ENCODE measurements at regions not wholly inside any gene's neighbourhood (a gene's known extent, or its start where the extent isn't known, plus 50 kb on each side); places are given as distances from the start of the nearest gene placed in this dataset.

- TF ChIP-seq CUX1 (IDR thresholded peaks at IDR 0.05; ENCODE audit: insufficient replicate concordance, low read depth, low read length) (no peak), IRF5 (IDR thresholded peaks at IDR 0.05; ENCODE audit: borderline replicate concordance) (no peak), ZNF274 (IDR thresholded peaks at IDR 0.05; ENCODE audit: insufficient read depth, insufficient read length) (no peak), STAT1 (conservative IDR thresholded peaks at IDR 0.05) (no peak), E4F1 (IDR thresholded peaks at IDR 0.05; ENCODE audit: borderline replicate concordance, partially characterized antibody) (no peak)
Measured at GRCh38 chr1:99180343-99180808, 83.9 kb upstream of the PLPPR4 start (continued).

Measured in GM12878 (cell line).